ENCODE measurements at regions not wholly inside any gene's neighbourhood (a gene's known extent, or its start where the extent isn't known, plus 50 kb on each side); places are given as distances from the start of the nearest gene placed in this dataset.

DNA sequence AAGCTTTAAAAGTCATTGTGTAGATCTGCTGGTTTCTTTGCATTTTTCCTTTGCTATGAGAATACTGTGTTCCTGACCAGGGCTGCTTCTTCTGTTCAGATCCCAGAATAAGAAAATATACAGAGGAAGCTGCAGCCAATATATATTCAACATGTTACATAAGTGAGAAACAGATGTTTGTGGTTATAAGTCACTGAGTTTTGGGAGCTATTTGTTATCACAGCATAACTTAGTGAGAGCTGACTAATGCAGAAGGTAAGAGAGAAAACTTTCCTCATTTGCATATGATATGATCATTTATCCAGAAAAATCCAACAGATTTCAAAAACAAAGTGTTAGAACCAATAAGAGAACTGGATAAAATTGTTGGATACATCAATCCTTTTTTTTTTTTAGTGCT, 136.3 kb upstream of the NR3C1 start:
- no peak for DNase-seq
- H3K27me3 ChIP-seq = no peaks in the 10 kb centered on the region
- H3K36me3 ChIP-seq = no peaks in the 10 kb centered on the region
- H3K4me3 ChIP-seq = no peak overlapping the region
- no peak for ATAC-seq
- TF ChIP-seq POLR2A (IDR thresholded peaks at IDR 0.05) = no peak
- TF ChIP-seq, protein P1, sequence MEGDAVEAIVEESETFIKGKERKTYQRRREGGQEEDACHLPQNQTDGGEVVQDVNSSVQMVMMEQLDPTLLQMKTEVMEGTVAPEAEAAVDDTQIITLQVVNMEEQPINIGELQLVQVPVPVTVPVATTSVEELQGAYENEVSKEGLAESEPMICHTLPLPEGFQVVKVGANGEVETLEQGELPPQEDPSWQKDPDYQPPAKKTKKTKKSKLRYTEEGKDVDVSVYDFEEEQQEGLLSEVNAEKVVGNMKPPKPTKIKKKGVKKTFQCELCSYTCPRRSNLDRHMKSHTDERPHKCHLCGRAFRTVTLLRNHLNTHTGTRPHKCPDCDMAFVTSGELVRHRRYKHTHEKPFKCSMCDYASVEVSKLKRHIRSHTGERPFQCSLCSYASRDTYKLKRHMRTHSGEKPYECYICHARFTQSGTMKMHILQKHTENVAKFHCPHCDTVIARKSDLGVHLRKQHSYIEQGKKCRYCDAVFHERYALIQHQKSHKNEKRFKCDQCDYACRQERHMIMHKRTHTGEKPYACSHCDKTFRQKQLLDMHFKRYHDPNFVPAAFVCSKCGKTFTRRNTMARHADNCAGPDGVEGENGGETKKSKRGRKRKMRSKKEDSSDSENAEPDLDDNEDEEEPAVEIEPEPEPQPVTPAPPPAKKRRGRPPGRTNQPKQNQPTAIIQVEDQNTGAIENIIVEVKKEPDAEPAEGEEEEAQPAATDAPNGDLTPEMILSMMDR (IDR thresholded peaks at IDR 0.05) = no peak
- no peak overlapping the region for H3K27ac ChIP-seq
- intact Hi-C loops (cut with DNase I) = no loop called here
- H3K9me3 ChIP-seq = peaks cover 0 to 19% (median 9%) of the 10 kb centered on the region in 12 donors
- H3K4me1 ChIP-seq = peaks cover 0 to 19% (median 7%) of the 10 kb centered on the region in 12 donors

DNA sequence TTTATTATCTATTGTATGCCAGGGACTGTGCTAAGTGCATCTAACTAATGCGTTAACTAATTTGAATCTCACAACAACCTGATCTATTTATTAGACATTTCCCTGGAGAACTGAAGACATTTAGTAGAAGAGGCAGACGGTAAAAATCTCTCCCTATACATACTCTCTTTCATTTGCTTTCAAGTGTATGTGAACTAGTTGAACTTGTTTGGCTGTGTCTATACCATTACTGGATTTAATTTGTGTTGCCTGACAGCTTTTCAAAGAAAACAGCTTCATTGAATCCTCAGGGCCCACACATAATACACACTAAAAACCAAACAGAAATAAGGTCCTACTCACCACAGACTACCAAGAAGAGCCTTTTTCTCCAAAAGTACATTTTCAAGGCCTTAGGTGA, 133.6 kb upstream of the NR3C1 start:
- 96 to 99% (median 97%) methylated on average over 2 of the region's 2 CpGs for WGBS, 4 donors
- DNase-seq (no peak), ATAC-seq (no peak)
- Histone ChIP-seq H3K4me1 (peaks cover 0 to 9% (median 0%) of the 10 kb centered on the region in 12 donors), H3K36me3 (no peaks in the 10 kb centered on the region), H3K9me3 (peaks cover 0 to 19% (median 9%) of the 10 kb centered on the region in 12 donors), H3K27ac (no peak overlapping the region), H3K4me3 (no peak overlapping the region), H3K27me3 (no peaks in the 10 kb centered on the region)
- TF ChIP-seq, protein P1 (IDR thresholded peaks at IDR 0.05) = no peak
- TF ChIP-seq POLR2A (IDR thresholded peaks at IDR 0.05) = no peak
- intact Hi-C loops (cut with DNase I) = no loop called here

DNA sequence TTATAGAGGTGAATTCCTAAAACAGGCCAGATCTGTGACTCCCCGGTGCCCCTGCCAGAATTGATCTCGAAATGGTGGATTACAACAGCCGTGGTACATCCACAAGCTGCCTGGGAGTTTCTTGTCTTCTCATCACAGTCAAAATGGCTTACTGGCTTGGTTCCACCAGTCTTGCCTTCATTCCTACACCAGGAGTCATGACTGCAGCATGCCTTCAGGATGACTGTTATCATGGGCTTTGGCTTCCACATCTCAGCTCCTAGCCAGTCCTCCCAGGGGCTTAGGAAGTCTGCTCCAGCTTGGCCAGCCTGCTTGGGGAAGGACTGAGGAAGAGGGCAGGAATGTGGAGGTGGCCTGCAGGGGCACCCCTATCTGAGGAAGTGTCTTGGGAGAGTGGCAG, 132.9 kb upstream of the NR3C1 start:
- Histone ChIP-seq H3K27ac (peak overlapping the region in 1 of 12 donors; percentile 27), H3K9me3 (peaks cover 0 to 19% (median 9%) of the 10 kb centered on the region in 12 donors), H3K4me1 (peaks cover 0 to 9% (median 0%) of the 10 kb centered on the region in 12 donors), H3K4me3 (no peak overlapping the region), H3K36me3 (no peaks in the 10 kb centered on the region), H3K27me3 (no peaks in the 10 kb centered on the region)
- intact Hi-C loops (cut with DNase I) = no loop called here
- ATAC-seq (peak in 3 of 4 donors; percentile 61 to 93 (median 83)), DNase-seq (peak; percentile 9 to 64 (median 36))
- TF ChIP-seq, protein P1 (IDR thresholded peaks at IDR 0.05) = no peak
- TF ChIP-seq POLR2A (IDR thresholded peaks at IDR 0.05) = no peak
- 73 to 93% (median 89%) methylated on average over 3 of the region's 3 CpGs for WGBS, 4 donors

DNA sequence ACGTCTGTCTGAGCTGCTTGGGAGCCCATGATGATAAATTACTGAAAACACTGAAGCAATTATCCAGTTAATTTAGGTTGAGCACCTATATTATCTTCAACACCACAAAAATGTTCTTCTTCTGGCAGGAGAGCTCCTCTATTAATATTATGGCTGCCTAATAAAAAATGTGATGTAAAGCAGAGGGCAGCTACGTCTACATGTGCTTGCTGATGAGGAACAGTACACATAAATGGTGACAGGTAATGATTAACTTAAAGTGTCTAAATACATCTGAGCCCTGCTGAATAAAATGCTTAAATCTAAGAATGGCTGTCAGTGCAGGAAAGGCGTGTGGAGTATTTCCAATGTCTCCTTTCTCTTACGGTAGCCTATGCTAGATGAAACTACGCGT, 131.3 kb upstream of the NR3C1 start:
- no peak for DNase-seq
- Histone ChIP-seq H3K27ac (no peak overlapping the region), H3K36me3 (no peaks in the 10 kb centered on the region), H3K4me3 (no peak overlapping the region), H3K27me3 (no peaks in the 10 kb centered on the region), H3K4me1 (peaks cover 0 to 9% (median 0%) of the 10 kb centered on the region in 12 donors), H3K9me3 (peaks cover 0 to 15% (median 7%) of the 10 kb centered on the region in 12 donors)
- TF ChIP-seq, protein P1 (IDR thresholded peaks at IDR 0.05) = no peak
- no peak for TF ChIP-seq POLR2A (IDR thresholded peaks at IDR 0.05)
- 62 to 72% (median 66%) methylated on average over 6 of the region's 6 CpGs for WGBS, 4 donors
- peak in 1 of 4 donors; percentile 23 for ATAC-seq
- intact Hi-C loops (cut with DNase I) = no loop called here

Data from heart left ventricle (tissue), 16 donors.